ENCODE measurements at regions not wholly inside any gene's neighbourhood (a gene's known extent, or its start where the extent isn't known, plus 50 kb on each side); places are given as distances from the start of the nearest gene placed in this dataset.

GRCh38 chr11:91350931-91351330 lies 873.7 kb upstream of the FAT3 start:
- DNase-seq (ENCODE audit: low spot score), result no peak
- intact Hi-C loops (cut with micrococcal nuclease), result no loop called here
- H3K27ac Mint-ChIP-seq, result no peak overlapping the region
- no peaks in the 10 kb centered on the region for H3K4me1 Mint-ChIP-seq (ENCODE audit: low read depth)
- no peak overlapping the region for H3K4me3 Mint-ChIP-seq
- peaks cover 24% of the 10 kb centered on the region for H3K9me3 Mint-ChIP-seq
- no peaks in the 10 kb centered on the region for H3K36me3 Mint-ChIP-seq (ENCODE audit: low read depth)
- no peaks in the 10 kb centered on the region for H3K27me3 Mint-ChIP-seq (ENCODE audit: insufficient read depth)

GRCh38 chr11:91326751-91327150 lies 897.9 kb upstream of the FAT3 start:
- DNase-seq (ENCODE audit: low spot score), result no peak

GRCh38 chr11:91326280-91326679 lies 898.3 kb upstream of the FAT3 start:
- H3K9me3 Mint-ChIP-seq, result no peaks in the 10 kb centered on the region
- H3K4me1 Mint-ChIP-seq (ENCODE audit: low read depth), result no peaks in the 10 kb centered on the region
- no peak overlapping the region for H3K4me3 Mint-ChIP-seq
- no peaks in the 10 kb centered on the region for H3K36me3 Mint-ChIP-seq (ENCODE audit: low read depth)
- no peaks in the 10 kb centered on the region for H3K27me3 Mint-ChIP-seq (ENCODE audit: insufficient read depth)
- H3K27ac Mint-ChIP-seq, result no peak overlapping the region
- DNase-seq (ENCODE audit: low spot score), result no peak
- intact Hi-C loops (cut with micrococcal nuclease), result no loop called here

More at GRCh38 chr11:91326751-91327150, 897.9 kb upstream of the FAT3 start:
- Mint-ChIP-seq H3K27me3 (ENCODE audit: insufficient read depth) (no peaks in the 10 kb centered on the region), H3K27ac (no peak overlapping the region), H3K4me1 (ENCODE audit: low read depth) (no peaks in the 10 kb centered on the region), H3K36me3 (ENCODE audit: low read depth) (no peaks in the 10 kb centered on the region), H3K9me3 (no peaks in the 10 kb centered on the region), H3K4me3 (no peak overlapping the region)
- intact Hi-C loops (cut with micrococcal nuclease), result no loop called here

GRCh38 chr11:91314521-91314920 lies 910.1 kb upstream of the FAT3 start:
- H3K27ac Mint-ChIP-seq, result no peak overlapping the region
- DNase-seq (ENCODE audit: low spot score), result no peak
- H3K9me3 Mint-ChIP-seq, result peaks cover 6% of the 10 kb centered on the region
- no peaks in the 10 kb centered on the region for H3K36me3 Mint-ChIP-seq (ENCODE audit: low read depth)
- H3K4me3 Mint-ChIP-seq, result no peak overlapping the region
- no peaks in the 10 kb centered on the region for H3K27me3 Mint-ChIP-seq (ENCODE audit: insufficient read depth)
- no peaks in the 10 kb centered on the region for H3K4me1 Mint-ChIP-seq (ENCODE audit: low read depth)
- intact Hi-C loops (cut with micrococcal nuclease), result no loop called here

- no peaks in the 10 kb centered on the region for H3K4me1 Mint-ChIP-seq (ENCODE audit: low read depth)
- no peak for DNase-seq (ENCODE audit: low spot score)
- no peaks in the 10 kb centered on the region for H3K36me3 Mint-ChIP-seq (ENCODE audit: low read depth)
- intact Hi-C loops (cut with micrococcal nuclease), result no loop called here
- H3K27me3 Mint-ChIP-seq (ENCODE audit: insufficient read depth), result no peaks in the 10 kb centered on the region
- H3K27ac Mint-ChIP-seq, result no peak overlapping the region
- no peak overlapping the region for H3K4me3 Mint-ChIP-seq
- peaks cover 6% of the 10 kb centered on the region for H3K9me3 Mint-ChIP-seq
These were observed 912.1 kb upstream of the FAT3 start for GRCh38 chr11:91312541-91312940.

GRCh38 chr11:91310085-91310484 lies 914.5 kb upstream of the FAT3 start:
- Mint-ChIP-seq H3K4me3 (no peak overlapping the region), H3K4me1 (ENCODE audit: low read depth) (no peaks in the 10 kb centered on the region), H3K27ac (no peak overlapping the region), H3K9me3 (peaks cover 12% of the 10 kb centered on the region), H3K27me3 (ENCODE audit: insufficient read depth) (no peaks in the 10 kb centered on the region), H3K36me3 (ENCODE audit: low read depth) (no peaks in the 10 kb centered on the region)
- no peak for DNase-seq (ENCODE audit: low spot score)
- intact Hi-C loops (cut with micrococcal nuclease), result no loop called here

GRCh38 chr11:91308069-91308468 lies 916.5 kb upstream of the FAT3 start:
- DNase-seq (ENCODE audit: low spot score), result no peak
- Mint-ChIP-seq H3K9me3 (peaks cover 12% of the 10 kb centered on the region), H3K27me3 (ENCODE audit: insufficient read depth) (no peaks in the 10 kb centered on the region), H3K4me1 (ENCODE audit: low read depth) (no peaks in the 10 kb centered on the region), H3K4me3 (no peak overlapping the region), H3K36me3 (ENCODE audit: low read depth) (no peaks in the 10 kb centered on the region), H3K27ac (no peak overlapping the region)
- intact Hi-C loops (cut with micrococcal nuclease), result no loop called here

GRCh38 chr11:91305402-91305801 lies 919.2 kb upstream of the FAT3 start:
- no peak for DNase-seq (ENCODE audit: low spot score)
- intact Hi-C loops (cut with micrococcal nuclease), result no loop called here
- Mint-ChIP-seq H3K4me1 (ENCODE audit: low read depth) (no peaks in the 10 kb centered on the region), H3K4me3 (no peak overlapping the region), H3K36me3 (ENCODE audit: low read depth) (no peaks in the 10 kb centered on the region), H3K27ac (no peak overlapping the region), H3K27me3 (ENCODE audit: insufficient read depth) (no peaks in the 10 kb centered on the region), H3K9me3 (peaks cover 12% of the 10 kb centered on the region)

- peaks cover 5% of the 10 kb centered on the region for H3K9me3 Mint-ChIP-seq
- no peaks in the 10 kb centered on the region for H3K27me3 Mint-ChIP-seq (ENCODE audit: insufficient read depth)
- H3K36me3 Mint-ChIP-seq (ENCODE audit: low read depth), result no peaks in the 10 kb centered on the region
- H3K4me3 Mint-ChIP-seq, result no peak overlapping the region
- intact Hi-C loops (cut with micrococcal nuclease), result no loop called here
- no peak overlapping the region for H3K27ac Mint-ChIP-seq
- H3K4me1 Mint-ChIP-seq (ENCODE audit: low read depth), result no peaks in the 10 kb centered on the region
- no peak for DNase-seq (ENCODE audit: low spot score)
These were observed 920.9 kb upstream of the FAT3 start for GRCh38 chr11:91303749-91304148.

GRCh38 chr11:91299980-91300379 lies 924.6 kb upstream of the FAT3 start:
- Mint-ChIP-seq H3K4me3 (no peak overlapping the region), H3K36me3 (ENCODE audit: low read depth) (no peaks in the 10 kb centered on the region), H3K9me3 (peaks cover 4% of the 10 kb centered on the region), H3K27ac (no peak overlapping the region), H3K4me1 (ENCODE audit: low read depth) (no peaks in the 10 kb centered on the region), H3K27me3 (ENCODE audit: insufficient read depth) (no peaks in the 10 kb centered on the region)
- intact Hi-C loops (cut with micrococcal nuclease), result no loop called here
- DNase-seq (ENCODE audit: low spot score), result no peak

- Mint-ChIP-seq H3K4me3 (no peak overlapping the region), H3K9me3 (peaks cover 4% of the 10 kb centered on the region), H3K27ac (no peak overlapping the region), H3K27me3 (ENCODE audit: insufficient read depth) (no peaks in the 10 kb centered on the region), H3K4me1 (ENCODE audit: low read depth) (no peaks in the 10 kb centered on the region), H3K36me3 (ENCODE audit: low read depth) (no peaks in the 10 kb centered on the region)
- intact Hi-C loops (cut with micrococcal nuclease), result no loop called here
- no peak for DNase-seq (ENCODE audit: low spot score)
These were observed 928.0 kb upstream of the FAT3 start for GRCh38 chr11:91296629-91297028.

- intact Hi-C loops (cut with micrococcal nuclease), result no loop called here
These were observed 929.0 kb upstream of the FAT3 start for GRCh38 chr11:91295591-91295990.

GRCh38 chr11:91293119-91293518 lies 931.5 kb upstream of the FAT3 start:
- H3K27me3 Mint-ChIP-seq (ENCODE audit: insufficient read depth), result no peaks in the 10 kb centered on the region
- no peaks in the 10 kb centered on the region for H3K4me1 Mint-ChIP-seq (ENCODE audit: low read depth)
- no peak for DNase-seq (ENCODE audit: low spot score)
- H3K9me3 Mint-ChIP-seq, result no peaks in the 10 kb centered on the region
- intact Hi-C loops (cut with micrococcal nuclease), result no loop called here
- H3K36me3 Mint-ChIP-seq (ENCODE audit: low read depth), result no peaks in the 10 kb centered on the region
- no peak overlapping the region for H3K4me3 Mint-ChIP-seq
- H3K27ac Mint-ChIP-seq, result no peak overlapping the region

More at GRCh38 chr11:91295591-91295990, 929.0 kb upstream of the FAT3 start:
- H3K4me3 Mint-ChIP-seq, result no peak overlapping the region
- DNase-seq (ENCODE audit: low spot score), result no peak
- no peak overlapping the region for H3K27ac Mint-ChIP-seq
- H3K36me3 Mint-ChIP-seq (ENCODE audit: low read depth), result no peaks in the 10 kb centered on the region
- no peaks in the 10 kb centered on the region for H3K4me1 Mint-ChIP-seq (ENCODE audit: low read depth)
- peaks cover 4% of the 10 kb centered on the region for H3K9me3 Mint-ChIP-seq
- H3K27me3 Mint-ChIP-seq (ENCODE audit: insufficient read depth), result no peaks in the 10 kb centered on the region

GRCh38 chr11:91272089-91272488 lies 952.5 kb upstream of the FAT3 start:
- Mint-ChIP-seq H3K4me1 (ENCODE audit: low read depth) (no peaks in the 10 kb centered on the region), H3K27me3 (ENCODE audit: insufficient read depth) (no peaks in the 10 kb centered on the region), H3K4me3 (no peak overlapping the region), H3K9me3 (no peaks in the 10 kb centered on the region), H3K27ac (no peak overlapping the region), H3K36me3 (ENCODE audit: low read depth) (no peaks in the 10 kb centered on the region)
- intact Hi-C loops (cut with micrococcal nuclease), result no loop called here
- no peak for DNase-seq (ENCODE audit: low spot score)
